Keratinocyte (primary cell): ENCODE measurements at regions not wholly inside any gene's neighbourhood (a gene's known extent, or its start where the extent isn't known, plus 50 kb on each side); places are given as distances from the start of the nearest gene placed in this dataset.

Experiments
- DNase-seq: peaks from one replicate; pipeline ENCODE4 v3.0.0-alpha.2; 2011; ENCODE audit warnings: low read depth, missing footprints, low spot score
- FAIRE-seq: peaks from 2 replicates; lab custom pipeline; 2011; peaks lifted over from hg19 to GRCh38; lab: Jason Lieb, UNC
- H2AFZ ChIP-seq: 2 replicates; pipeline ENCODE4 v1.6.0; 2012; ENCODE audit warnings: low read length, control low read depth, inconsistent platforms; ENCODE audit not compliant: control insufficient read depth
- H3K27ac ChIP-seq: 2 replicates; pipeline ENCODE4 v1.5.1; 2011; ENCODE audit warnings: low read length; ENCODE audit not compliant: control insufficient read depth, insufficient read depth
- H3K27me3 ChIP-seq: 3 replicates; pipeline ENCODE4 v1.6.0; 2011; ENCODE audit warnings: low read length; ENCODE audit not compliant: control insufficient read depth, insufficient read depth; ENCODE audit errors: extremely low read depth
- H3K36me3 ChIP-seq, 2 experiments: 2 replicates in 1 of 2; 3 replicates in 1 of 2; pipeline ENCODE4 v1.5.1; 2011; ENCODE audit warnings: low read length in 2 of 2, mild to moderate bottlenecking in 1 of 2; ENCODE audit not compliant: control insufficient read depth in 2 of 2, insufficient read depth in 2 of 2; ENCODE audit errors: extremely low read depth in 1 of 2
- H3K4me1 ChIP-seq: 3 replicates; pipeline ENCODE4 v1.5.1; 2011; ENCODE audit warnings: low read length; ENCODE audit not compliant: control insufficient read depth, insufficient read depth; ENCODE audit errors: extremely low read depth
- H3K4me2 ChIP-seq: 3 replicates; pipeline ENCODE4 v1.6.0; 2011; ENCODE audit warnings: low read depth, low read length; ENCODE audit not compliant: control insufficient read depth, insufficient read depth; ENCODE audit errors: extremely low read depth
- H3K4me3 ChIP-seq, 3 experiments: fragments of 200-600 bp in 1 of 3; sonication (generic) in 1 of 3; 2 replicates in 2 of 3; 3 replicates in 1 of 3; pipeline ENCODE4 v1.5.1; 2011 to 2016; ENCODE audit warnings: low read length in 3 of 3, mild to moderate bottlenecking in 3 of 3, control low read depth in 2 of 3, inconsistent platforms in 1 of 3, low read depth in 1 of 3, mixed read lengths in 1 of 3, mixed run types in 1 of 3, moderate library complexity in 1 of 3; ENCODE audit not compliant: control insufficient read depth in 2 of 3, insufficient read depth in 2 of 3; ENCODE audit errors: extremely low read depth in 1 of 3
- H3K79me2 ChIP-seq: 2 replicates; pipeline ENCODE4 v1.6.0; 2012; ENCODE audit warnings: low read length; ENCODE audit not compliant: control insufficient read depth, insufficient read depth
- H3K9ac ChIP-seq: 3 replicates; pipeline ENCODE4 v1.6.0; 2011; ENCODE audit warnings: low read length; ENCODE audit not compliant: control insufficient read depth, insufficient read depth; ENCODE audit errors: extremely low read depth
- H3K9me1 ChIP-seq: 3 replicates; pipeline ENCODE4 v1.6.0; 2011; ENCODE audit warnings: low read length; ENCODE audit not compliant: control insufficient read depth, insufficient read depth; ENCODE audit errors: extremely low read depth
- H3K9me3 ChIP-seq: 2 replicates; pipeline ENCODE4 v1.5.1; 2012; ENCODE audit warnings: low read depth, low read length; ENCODE audit not compliant: control insufficient read depth
- H4K20me1 ChIP-seq: 3 replicates; pipeline ENCODE4 v1.6.0; 2011; ENCODE audit warnings: low read length; ENCODE audit not compliant: control insufficient read depth, insufficient read depth; ENCODE audit errors: extremely low read depth
- EZH2 ChIP-seq: IDR thresholded peaks from one replicate; pipeline ENCODE4 v1.6.1; 2012; ENCODE audit warnings: inconsistent platforms, mild to moderate bottlenecking, low read length, moderate library complexity
- dilution Hi-C: fragments of 300-500 bp; cut with MboI; formaldehyde crosslinking; loops from one replicate; pipeline ENCODE4 v1.7.0; 2020; ENCODE audit warnings: low sequenced_read_pairs; ENCODE audit not compliant: extremely low pct_ligation_motif_present
- TF ChIP-seq, protein P1 (sequence below), 3 experiments: IDR thresholded peaks in 1 of 3; conservative IDR thresholded peaks in 1 of 3; optimal IDR thresholded peaks in 1 of 3; 2 replicates in 2 of 3; 3 replicates in 1 of 3; pipeline versions ENCODE3 to v1.5.1; 2011; ENCODE audit warnings: low read length in 3 of 3, mild to moderate bottlenecking in 3 of 3, moderate library complexity in 2 of 3, control low read depth in 1 of 3, inconsistent platforms in 1 of 3; ENCODE audit not compliant: insufficient read depth in 2 of 3; ENCODE audit errors: extremely low read depth in 1 of 3

DNA sequence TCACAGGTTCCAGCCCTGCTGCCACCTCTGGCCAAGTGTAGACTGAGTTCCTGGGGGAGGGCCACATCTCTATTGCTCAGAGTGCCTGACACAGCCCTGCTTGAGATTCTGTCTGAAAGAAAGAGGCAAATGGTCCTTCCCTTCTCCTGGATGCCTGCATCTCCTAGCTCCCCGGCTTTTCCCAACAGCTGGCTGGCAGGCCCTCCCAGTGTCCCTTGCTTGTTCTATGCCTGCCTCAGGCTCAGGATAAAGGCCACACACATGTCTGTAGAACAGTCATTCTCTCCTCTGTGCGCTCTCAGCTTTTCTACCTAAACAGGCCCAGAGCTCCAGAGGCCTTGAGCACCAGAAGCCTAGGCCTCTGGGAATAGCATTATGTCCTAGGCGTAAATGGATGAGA lies 343.4 kb upstream of the USP24 start:
- no peaks in the 10 kb centered on the region for H3K79me2 ChIP-seq
- no peaks in the 10 kb centered on the region for H3K4me1 ChIP-seq
- H2AFZ ChIP-seq = no peak overlapping the region
- DNase-seq (no peak), FAIRE-seq (no peak)
- no peaks in the 10 kb centered on the region for H3K9me1 ChIP-seq
- H3K27ac ChIP-seq = no peak overlapping the region
- no peaks in the 10 kb centered on the region for H3K27me3 ChIP-seq
- H3K4me3 ChIP-seq = no peak overlapping the region
- TF ChIP-seq, protein P1, sequence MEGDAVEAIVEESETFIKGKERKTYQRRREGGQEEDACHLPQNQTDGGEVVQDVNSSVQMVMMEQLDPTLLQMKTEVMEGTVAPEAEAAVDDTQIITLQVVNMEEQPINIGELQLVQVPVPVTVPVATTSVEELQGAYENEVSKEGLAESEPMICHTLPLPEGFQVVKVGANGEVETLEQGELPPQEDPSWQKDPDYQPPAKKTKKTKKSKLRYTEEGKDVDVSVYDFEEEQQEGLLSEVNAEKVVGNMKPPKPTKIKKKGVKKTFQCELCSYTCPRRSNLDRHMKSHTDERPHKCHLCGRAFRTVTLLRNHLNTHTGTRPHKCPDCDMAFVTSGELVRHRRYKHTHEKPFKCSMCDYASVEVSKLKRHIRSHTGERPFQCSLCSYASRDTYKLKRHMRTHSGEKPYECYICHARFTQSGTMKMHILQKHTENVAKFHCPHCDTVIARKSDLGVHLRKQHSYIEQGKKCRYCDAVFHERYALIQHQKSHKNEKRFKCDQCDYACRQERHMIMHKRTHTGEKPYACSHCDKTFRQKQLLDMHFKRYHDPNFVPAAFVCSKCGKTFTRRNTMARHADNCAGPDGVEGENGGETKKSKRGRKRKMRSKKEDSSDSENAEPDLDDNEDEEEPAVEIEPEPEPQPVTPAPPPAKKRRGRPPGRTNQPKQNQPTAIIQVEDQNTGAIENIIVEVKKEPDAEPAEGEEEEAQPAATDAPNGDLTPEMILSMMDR (optimal IDR thresholded peaks at IDR 0.05 in 1 of 3, IDR thresholded peaks at IDR 0.05 in 1 of 3, conservative IDR thresholded peaks at IDR 0.05 in 1 of 3; ENCODE audit: extremely low read depth in 1 of 3, insufficient read depth in 2 of 3, low read length in 3 of 3) = no peak
- TF ChIP-seq EZH2 = no peak
- no peaks in the 10 kb centered on the region for H3K9me3 ChIP-seq
- dilution Hi-C loops = no loop called here
- H3K9ac ChIP-seq = no peak overlapping the region
- H4K20me1 ChIP-seq = no peaks in the 10 kb centered on the region
- H3K36me3 ChIP-seq = no peaks in the 10 kb centered on the region
- H3K4me2 ChIP-seq = no peak overlapping the region

DNA sequence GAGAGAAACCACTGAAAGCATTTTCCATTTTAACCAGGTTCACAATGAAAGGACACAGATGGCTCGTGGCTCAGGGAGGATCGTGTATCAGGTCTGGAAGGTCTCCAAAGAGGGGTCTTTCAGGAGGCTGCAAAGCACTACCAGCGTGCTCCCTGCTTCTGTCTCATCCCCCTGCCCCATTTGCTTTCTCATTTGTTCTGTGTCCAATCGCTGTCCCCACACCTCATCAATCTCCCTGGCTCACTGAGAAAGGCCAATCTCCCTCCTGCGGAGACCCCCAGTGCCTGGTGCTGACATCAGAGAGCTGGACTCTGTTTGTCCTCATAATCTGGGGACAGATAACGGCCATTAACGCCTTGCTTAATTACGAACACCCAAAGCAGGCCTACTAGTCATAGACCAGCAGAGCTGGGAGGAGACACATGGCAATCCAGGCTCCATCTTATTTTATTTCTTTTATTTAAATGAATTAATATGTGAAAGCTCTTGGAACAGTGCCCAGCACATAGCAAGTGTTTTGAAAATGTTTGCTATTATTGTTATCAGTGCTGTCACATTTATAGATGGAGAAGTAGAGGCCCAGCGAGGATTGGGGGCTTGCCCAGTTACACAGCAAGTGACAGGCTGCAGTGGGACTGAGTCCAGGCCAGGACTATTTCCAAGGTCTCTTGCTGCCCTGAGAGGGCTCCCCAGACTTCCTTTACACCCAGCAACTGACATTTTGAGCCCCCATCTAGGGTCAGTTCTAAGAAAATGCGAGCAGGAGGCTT lies 341.0 kb upstream of the USP24 start:
- Histone ChIP-seq H3K27ac (no peak overlapping the region), H3K36me3 (no peaks in the 10 kb centered on the region), H3K27me3 (no peaks in the 10 kb centered on the region), H3K9me1 (no peaks in the 10 kb centered on the region), H2AFZ (no peak overlapping the region), H3K4me2 (no peak overlapping the region), H4K20me1 (no peaks in the 10 kb centered on the region), H3K9me3 (no peaks in the 10 kb centered on the region), H3K4me3 (no peak overlapping the region), H3K9ac (no peak overlapping the region), H3K79me2 (no peaks in the 10 kb centered on the region), H3K4me1 (no peaks in the 10 kb centered on the region)
- no peak for DNase-seq
- dilution Hi-C loops = no loop called here
- no peak for FAIRE-seq
- TF ChIP-seq, protein P1 (optimal IDR thresholded peaks at IDR 0.05 in 1 of 3, IDR thresholded peaks at IDR 0.05 in 1 of 3, conservative IDR thresholded peaks at IDR 0.05 in 1 of 3; ENCODE audit: extremely low read depth in 1 of 3, insufficient read depth in 2 of 3, low read length in 3 of 3) = no peak
- TF ChIP-seq EZH2 = no peak
